Neuronal stem cell (in vitro differentiated cells): ENCODE measurements at regions not wholly inside any gene's neighbourhood (a gene's known extent, or its start where the extent isn't known, plus 50 kb on each side); places are given as distances from the start of the nearest gene placed in this dataset.

Source experiments
- DNase-seq: peaks from one replicate; pipeline ENCODE4 v3.0.0-alpha.2; 2013; ENCODE audit warnings: low spot score
- H2AFZ ChIP-seq: one replicate; pipeline ENCODE4 v1.6.1; 2013; ENCODE audit warnings: mild to moderate bottlenecking, low read length, inconsistent platforms
- H2AK5ac ChIP-seq: 2 replicates; pipeline ENCODE4 v1.6.1; 2013; ENCODE audit warnings: low read depth, mild to moderate bottlenecking, inconsistent platforms, low read length, moderate library complexity, mixed read lengths
- H2BK120ac ChIP-seq: 2 replicates; pipeline ENCODE4 v1.6.1; 2013; ENCODE audit warnings: low read depth, mild to moderate bottlenecking, inconsistent platforms, low read length, moderate library complexity, mixed read lengths
- H2BK12ac ChIP-seq: one replicate; pipeline ENCODE4 v1.6.1; 2013; ENCODE audit warnings: low read length, inconsistent platforms
- H2BK15ac ChIP-seq: 2 replicates; pipeline ENCODE4 v1.6.1; 2013; ENCODE audit warnings: mild to moderate bottlenecking, low read length, inconsistent platforms, mixed read lengths
- H2BK5ac ChIP-seq: one replicate; pipeline ENCODE4 v1.6.1; 2013; ENCODE audit warnings: inconsistent platforms, mild to moderate bottlenecking, low read length, moderate library complexity
- H3K14ac ChIP-seq: one replicate; pipeline ENCODE4 v1.6.1; 2013; ENCODE audit warnings: low read length, inconsistent platforms
- H3K18ac ChIP-seq: 2 replicates; pipeline ENCODE4 v1.6.1; 2013; ENCODE audit warnings: low read length, inconsistent platforms
- H3K23ac ChIP-seq: 2 replicates; pipeline ENCODE4 v1.6.1; 2013; ENCODE audit warnings: low read depth, mild to moderate bottlenecking, mixed read lengths, low read length, inconsistent platforms; ENCODE audit not compliant: poor library complexity
- H3K27ac ChIP-seq: replicated peaks from 3 replicates; pipeline ENCODE4 v1.5.1; 2013; ENCODE audit warnings: low read length, inconsistent platforms
- H3K27me3 ChIP-seq, 3 experiments: 2 replicates each; pipeline ENCODE4 v1.6.1; 2013; ENCODE audit warnings: low read length in 3 of 3, mild to moderate bottlenecking in 2 of 3, inconsistent platforms in 1 of 3, low read depth in 1 of 3, mixed read lengths in 1 of 3, moderate library complexity in 1 of 3; ENCODE audit not compliant: control insufficient read depth in 3 of 3, insufficient read depth in 3 of 3
- H3K36me3 ChIP-seq, 2 donors: replicated peaks in 1 of 2; 2 replicates each; pipeline ENCODE4 v1.6.1; 2013; ENCODE audit warnings: low read length in 2 of 2; ENCODE audit not compliant: control insufficient read depth in 2 of 2, insufficient read depth in 2 of 2
- H3K4ac ChIP-seq: 2 replicates; pipeline ENCODE4 v1.6.1; 2013; ENCODE audit warnings: inconsistent platforms, mild to moderate bottlenecking, low read length, moderate library complexity
- H3K4me1 ChIP-seq, 2 donors: 1 replicate in 1 of 2; 2 replicates in 1 of 2; pipeline ENCODE4 v1.6.1; 2013; ENCODE audit warnings: low read length in 2 of 2, low read depth in 1 of 2; ENCODE audit not compliant: control insufficient read depth in 2 of 2, insufficient read depth in 1 of 2
- H3K4me2 ChIP-seq: one replicate; pipeline ENCODE4 v1.6.1; 2013; ENCODE audit warnings: mild to moderate bottlenecking, low read length, inconsistent platforms; ENCODE audit not compliant: insufficient read depth, poor library complexity, severe bottlenecking
- H3K4me3 ChIP-seq, 2 donors: 2 replicates each; pipeline ENCODE4 v1.5.1; 2013; ENCODE audit warnings: low read length in 2 of 2, mild to moderate bottlenecking in 2 of 2, inconsistent platforms in 1 of 2, moderate library complexity in 1 of 2
- H3K79me1 ChIP-seq: one replicate; pipeline ENCODE4 v1.6.1; 2013; ENCODE audit warnings: low read depth, mild to moderate bottlenecking, inconsistent platforms, low read length, moderate library complexity
- H3K9ac ChIP-seq: one replicate; pipeline ENCODE4 v1.6.1; 2013; ENCODE audit warnings: mild to moderate bottlenecking, low read depth, low read length, inconsistent platforms; ENCODE audit not compliant: poor library complexity
- H3K9me3 ChIP-seq, 2 donors: replicated peaks in 1 of 2; 2 replicates each; pipeline versions ENCODE3 to v1.6.1; 2013; ENCODE audit warnings: low read length in 2 of 2, mild to moderate bottlenecking in 2 of 2, inconsistent platforms in 1 of 2, low read depth in 1 of 2, mixed read lengths in 1 of 2, moderate library complexity in 1 of 2; ENCODE audit not compliant: control insufficient read depth in 2 of 2, insufficient read depth in 1 of 2
- H4K8ac ChIP-seq: one replicate; pipeline ENCODE4 v1.6.1; 2013; ENCODE audit warnings: low read depth, mild to moderate bottlenecking, inconsistent platforms, low read length, moderate library complexity
- H4K91ac ChIP-seq: one replicate; pipeline ENCODE4 v1.6.1; 2013; ENCODE audit warnings: low read length, low read depth, mild to moderate bottlenecking, inconsistent platforms; ENCODE audit not compliant: poor library complexity
- whole genome bisulfite sequencing, 2 donors: extraction: QIAGEN DNeasy Blood & Tissue Kit; methylation state at CpG; one replicate each; pipeline ENCODE4 v1.1.7; 2013; ENCODE audit warnings: missing lambda C conversion rate in 2 of 2, mixed read lengths in 1 of 2; ENCODE audit not compliant: insufficient read length in 2 of 2, insufficient replicate concordance in 1 of 2; ENCODE audit errors: extremely low coverage in 2 of 2; 5-methylcytosine and 5-hydroxymethylcytosine counted together

DNA sequence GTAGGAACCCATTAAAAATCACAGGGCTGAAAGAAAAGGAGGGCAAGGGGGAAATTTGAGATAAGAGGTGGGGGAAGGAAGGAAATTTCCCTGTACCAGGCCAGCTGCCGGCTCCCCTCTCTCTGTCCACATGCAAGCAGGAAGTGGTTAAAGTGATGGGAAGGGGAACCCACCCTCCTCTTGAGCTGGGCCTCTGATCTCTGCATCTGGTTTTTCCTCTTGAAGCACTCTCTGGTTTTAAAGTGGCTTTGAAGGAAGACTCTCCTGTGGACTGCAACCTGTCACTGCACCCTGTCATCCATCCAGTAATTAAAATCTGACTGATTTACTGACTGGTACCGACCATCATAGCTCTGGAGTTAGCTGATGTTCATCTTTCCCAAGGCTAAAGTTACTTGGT lies 239.6 kb downstream of the TSHZ3 start:
- no peak overlapping the region for H3K4ac ChIP-seq
- H2BK5ac ChIP-seq: no peak overlapping the region
- no peak overlapping the region for H3K4me3 ChIP-seq
- no peaks in the 10 kb centered on the region for H3K9me3 ChIP-seq
- no peak overlapping the region for H2AFZ ChIP-seq
- no peak for DNase-seq
- no peak overlapping the region for H2BK12ac ChIP-seq
- H3K18ac ChIP-seq: no peak overlapping the region
- H4K91ac ChIP-seq: no peak overlapping the region
- no peak overlapping the region for H2BK15ac ChIP-seq
- H2BK120ac ChIP-seq: no peak overlapping the region
- no peak overlapping the region for H2AK5ac ChIP-seq
- no CpG with 5 or more reads among the region's 2 CpGs for WGBS, 2 donors
- H3K23ac ChIP-seq: no peak overlapping the region
- no peak overlapping the region for H3K9ac ChIP-seq
- H3K79me1 ChIP-seq: no peaks in the 10 kb centered on the region
- no peak overlapping the region for H3K4me2 ChIP-seq
- no peaks in the 10 kb centered on the region for H3K27me3 ChIP-seq
- H3K27ac ChIP-seq: no peak overlapping the region
- H3K14ac ChIP-seq: no peak overlapping the region
- no peak overlapping the region for H4K8ac ChIP-seq
- H3K4me1 ChIP-seq: peaks cover 0 to 2% of the 10 kb centered on the region in 2 donors
- no peaks in the 10 kb centered on the region for H3K36me3 ChIP-seq

DNA sequence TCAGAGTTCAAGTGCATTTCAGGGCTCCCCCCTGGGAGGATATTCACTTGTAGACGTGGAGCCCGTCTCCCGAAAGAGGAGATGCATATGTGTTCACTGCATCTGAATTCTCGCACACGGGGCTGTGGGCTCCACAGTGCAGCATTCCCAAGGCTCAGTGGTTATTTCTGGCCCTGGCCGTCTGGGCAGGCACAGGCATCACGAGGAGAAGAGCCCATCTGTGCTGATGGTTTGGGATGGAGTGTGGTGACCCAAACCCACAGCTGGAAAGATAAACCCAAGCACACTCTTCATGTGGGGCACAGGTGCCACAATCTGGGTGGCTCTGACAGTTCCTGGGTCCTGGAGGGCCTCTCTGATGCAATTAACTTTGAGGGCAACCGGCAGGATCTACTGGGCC lies 242.1 kb downstream of the TSHZ3 start:
- WGBS, 2 donors: no CpG with 5 or more reads among the region's 8 CpGs
- H2AK5ac ChIP-seq: no peak overlapping the region

DNA sequence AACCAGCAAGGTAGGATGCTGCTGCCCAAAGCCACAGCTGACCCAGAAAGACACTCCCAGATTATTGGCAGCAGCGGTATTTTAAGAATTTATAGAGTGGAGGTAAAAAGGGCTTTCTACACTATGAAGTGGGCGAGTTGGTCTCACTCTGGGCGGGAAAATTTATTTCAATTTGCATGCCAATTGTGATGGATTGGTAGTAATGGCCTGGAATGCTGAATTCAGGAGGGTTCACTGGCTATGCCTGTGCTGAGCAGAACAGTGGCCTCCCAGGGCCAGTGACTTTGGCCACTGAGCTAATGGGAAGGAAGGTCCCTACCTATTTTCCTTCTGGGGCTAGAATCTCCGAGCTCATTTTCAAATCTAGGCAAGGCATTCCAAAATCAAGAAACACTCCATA lies 243.5 kb downstream of the TSHZ3 start:
- WGBS, 2 donors: no CpG with 5 or more reads among the region's 4 CpGs
- Histone ChIP-seq H3K79me1 (no peaks in the 10 kb centered on the region), H2AFZ (no peak overlapping the region), H3K9ac (no peak overlapping the region), H3K23ac (no peak overlapping the region), H3K4me2 (no peak overlapping the region), H2BK5ac (no peak overlapping the region), H4K91ac (no peak overlapping the region), H2AK5ac (no peak overlapping the region), H2BK120ac (no peak overlapping the region), H3K36me3 (no peaks in the 10 kb centered on the region), H3K4me3 (no peak overlapping the region), H3K27me3 (no peaks in the 10 kb centered on the region), H3K4me1 (peaks cover 0 to 7% of the 10 kb centered on the region in 2 donors), H3K4ac (no peak overlapping the region), H2BK15ac (no peak overlapping the region), H3K27ac (no peak overlapping the region), H4K8ac (no peak overlapping the region), H3K14ac (no peak overlapping the region), H3K9me3 (no peaks in the 10 kb centered on the region), H3K18ac (no peak overlapping the region), H2BK12ac (no peak overlapping the region)
- DNase-seq: no peak

More for the DNA sequence above, 242.1 kb downstream of the TSHZ3 start:
- H3K23ac ChIP-seq: no peak overlapping the region
- H2BK15ac ChIP-seq: no peak overlapping the region
- no peak overlapping the region for H3K27ac ChIP-seq
- H3K4me3 ChIP-seq: peak overlapping the region in 1 of 2 donors; percentile 36
- no peak for DNase-seq
- peaks cover 0 to 2% of the 10 kb centered on the region in 2 donors for H3K4me1 ChIP-seq
- no peak overlapping the region for H2BK5ac ChIP-seq
- H3K79me1 ChIP-seq: no peaks in the 10 kb centered on the region
- no peak overlapping the region for H3K4ac ChIP-seq
- H2BK12ac ChIP-seq: no peak overlapping the region
- peak overlapping the region; percentile 14 for H3K14ac ChIP-seq
- H3K9me3 ChIP-seq: no peaks in the 10 kb centered on the region
- no peak overlapping the region for H3K18ac ChIP-seq
- no peak overlapping the region for H4K91ac ChIP-seq
- no peak overlapping the region for H4K8ac ChIP-seq
- H3K36me3 ChIP-seq: no peaks in the 10 kb centered on the region
- H3K9ac ChIP-seq: no peak overlapping the region
- H3K27me3 ChIP-seq: no peaks in the 10 kb centered on the region
- no peak overlapping the region for H2BK120ac ChIP-seq
- H2AFZ ChIP-seq: no peak overlapping the region
- H3K4me2 ChIP-seq: no peak overlapping the region

DNA sequence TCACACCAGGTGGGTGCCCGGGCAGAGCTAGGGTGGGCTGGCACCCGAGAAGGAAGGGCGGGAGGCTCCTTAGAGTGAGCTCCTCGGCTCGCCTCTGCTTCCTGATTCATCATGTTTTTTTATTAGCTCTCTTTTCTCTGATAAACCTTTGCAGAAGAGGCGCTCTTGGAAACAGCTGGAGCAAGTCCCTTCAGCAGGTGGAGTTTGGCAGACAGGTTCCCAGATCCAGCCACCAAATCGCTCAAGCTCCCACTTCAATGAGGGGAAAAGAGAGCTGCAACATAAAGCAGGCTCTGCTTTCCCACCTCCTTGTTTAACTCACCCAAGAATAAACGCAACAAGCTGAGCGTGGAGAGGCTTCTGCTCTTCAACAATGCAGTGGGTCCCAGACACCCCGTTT lies 244.8 kb downstream of the TSHZ3 start:
- H4K91ac ChIP-seq: no peak overlapping the region
- H3K4me3 ChIP-seq: no peak overlapping the region
- H2BK12ac ChIP-seq: no peak overlapping the region
- no peak overlapping the region for H2AFZ ChIP-seq
- peaks cover 0 to 10% of the 10 kb centered on the region in 2 donors for H3K4me1 ChIP-seq
- H3K4me2 ChIP-seq: no peak overlapping the region
- no peak overlapping the region for H2BK15ac ChIP-seq
- no peaks in the 10 kb centered on the region for H3K79me1 ChIP-seq
- H3K23ac ChIP-seq: no peak overlapping the region
- DNase-seq: no peak
- no peak overlapping the region for H2AK5ac ChIP-seq
- no peak overlapping the region for H4K8ac ChIP-seq
- no peak overlapping the region for H3K4ac ChIP-seq
- no peak overlapping the region for H3K18ac ChIP-seq
- WGBS, 2 donors: no CpG with 5 or more reads among the region's 10 CpGs
- H3K27ac ChIP-seq: no peak overlapping the region
- no peaks in the 10 kb centered on the region for H3K27me3 ChIP-seq
- no peaks in the 10 kb centered on the region for H3K9me3 ChIP-seq
- H3K36me3 ChIP-seq: no peaks in the 10 kb centered on the region
- H3K9ac ChIP-seq: no peak overlapping the region
- no peak overlapping the region for H3K14ac ChIP-seq
- H2BK120ac ChIP-seq: no peak overlapping the region
- H2BK5ac ChIP-seq: no peak overlapping the region
